SK-N-SH (cell line): ENCODE measurements at regions not wholly inside any gene's neighbourhood (a gene's known extent, or its start where the extent isn't known, plus 50 kb on each side); places are given as distances from the start of the nearest gene placed in this dataset.

Experiments
- CTCF ChIA-PET: fragments of 300-600, 350-600 bp; formaldehyde crosslinking; extraction: SDS; loops from one replicate; lab custom pipeline; 2021; lab: Yijun Ruan, JAX
- POLR2A ChIA-PET: fragments of 350-600 bp; sonication (Branson Sonifier 250); formaldehyde crosslinking; extraction: SDS; loops from one replicate; lab custom pipeline; 2020; ENCODE audit warnings: antibody characterized with exemption, inconsistent platforms; lab: Yijun Ruan, JAX
- DNase-seq: peaks from one replicate; pipeline ENCODE4 v3.0.0; 2012
- H2AFZ ChIP-seq: fragments of 200-600 bp; sonication (generic); 2 replicates; pipeline ENCODE4 v1.8.1; 2016; ENCODE audit warnings: antibody characterized with exemption, mild to moderate bottlenecking, low read depth
- H3F3A ChIP-seq: fragments of 200-600 bp; sonication (generic); replicated peaks from 2 replicates; pipeline ENCODE3; 2016; ENCODE audit warnings: antibody characterized with exemption, mild to moderate bottlenecking; ENCODE audit not compliant: insufficient read depth
- H3K27ac ChIP-seq, 2 experiments: fragments of 200-500 bp in 1 of 2; fragments of 200-600 bp in 1 of 2; sonication (Bioruptor generic) in 1 of 2; sonication (generic), shearing (Covaris generic) in 1 of 2; 2 replicates each; pipeline versions ENCODE4 v1.5.1 to v1.6.1; 2014 to 2016; ENCODE audit warnings: low read depth in 2 of 2, inconsistent platforms in 1 of 2, low read length in 1 of 2, mild to moderate bottlenecking in 1 of 2, mixed read lengths in 1 of 2
- H3K27me3 ChIP-seq: fragments of 200-600 bp; sonication (generic), shearing (Covaris generic); 2 replicates; pipeline ENCODE4 v1.6.1; 2016; ENCODE audit warnings: mixed run types; ENCODE audit not compliant: insufficient read depth
- H3K36me3 ChIP-seq, 2 experiments: fragments of 200-500 bp in 1 of 2; fragments of 200-600 bp in 1 of 2; sonication (Bioruptor generic) in 1 of 2; sonication (generic) in 1 of 2; replicated peaks in 1 of 2; 2 replicates each; pipeline versions ENCODE3 to v1.5.1; 2014 to 2016; ENCODE audit warnings: low read length in 1 of 2, mild to moderate bottlenecking in 1 of 2; ENCODE audit not compliant: insufficient read depth in 2 of 2, control insufficient read depth in 1 of 2
- H3K4me1 ChIP-seq, 2 experiments: fragments of 200-500 bp in 1 of 2; fragments of 200-600 bp in 1 of 2; sonication (Bioruptor generic) in 1 of 2; sonication (generic), shearing (Covaris generic) in 1 of 2; 2 replicates each; pipeline versions ENCODE4 v1.5.1 to v1.6.1; 2014 to 2016; ENCODE audit warnings: low read depth in 1 of 2, low read length in 1 of 2, mixed run types in 1 of 2; ENCODE audit not compliant: insufficient read depth in 2 of 2, control insufficient read depth in 1 of 2
- H3K4me2 ChIP-seq: fragments of 200-600 bp; sonication (generic), shearing (Covaris generic); 2 replicates; pipeline ENCODE4 v1.6.1; 2017; ENCODE audit warnings: mixed run types
- H3K4me3 ChIP-seq, 2 experiments: fragments of 200-500 bp in 1 of 2; fragments of 200-600 bp in 1 of 2; sonication (Bioruptor generic) in 1 of 2; sonication (generic), shearing (Covaris generic) in 1 of 2; 2 replicates each; pipeline versions ENCODE4 v1.5.1 to v1.8.1; 2014 to 2016; ENCODE audit warnings: low read depth in 2 of 2, inconsistent platforms in 1 of 2, low read length in 1 of 2, mild to moderate bottlenecking in 1 of 2, mixed read lengths in 1 of 2, moderate library complexity in 1 of 2
- H3K79me2 ChIP-seq: fragments of 200-600 bp; sonication (generic); 2 replicates; pipeline ENCODE4 v1.8.1; 2017; ENCODE audit warnings: mild to moderate bottlenecking; ENCODE audit not compliant: insufficient read depth
- H3K9ac ChIP-seq: fragments of 200-600 bp; sonication (generic); 2 replicates; pipeline ENCODE4 v1.6.1; 2017; ENCODE audit warnings: mixed run types
- H3K9me2 ChIP-seq: fragments of 200-600 bp; sonication (generic); 2 replicates; pipeline ENCODE4 v1.6.1; 2017; ENCODE audit warnings: mixed run types
- H3K9me3 ChIP-seq: fragments of 200-600 bp; sonication (generic); 2 replicates; pipeline ENCODE4 v1.6.1; 2017; ENCODE audit warnings: mixed run types, mild to moderate bottlenecking, moderate library complexity
- H4K20me1 ChIP-seq: fragments of 200-600 bp; sonication (generic); 2 replicates; pipeline ENCODE4 v1.6.1; 2017; ENCODE audit warnings: mild to moderate bottlenecking, mixed run types; ENCODE audit not compliant: insufficient read depth
- CHD2 ChIP-seq: fragments of 150-350 bp; IDR thresholded peaks from 2 replicates; pipeline ENCODE4 v1.6.1; 2018; ENCODE audit warnings: low read length; ENCODE audit not compliant: partially characterized antibody
- ELF1 ChIP-seq: IDR thresholded peaks from 2 replicates; pipeline ENCODE4 v1.4.0; 2012
- FOSL2 ChIP-seq: IDR thresholded peaks from 2 replicates; pipeline ENCODE4 v1.4.0; 2012; ENCODE audit warnings: low read depth, mild to moderate bottlenecking, moderate library complexity, borderline replicate concordance
- FOXJ3 ChIP-seq: sonication (generic); formaldehyde crosslinking; IDR thresholded peaks from 2 replicates; pipeline ENCODE4 v1.5.1; 2020; ENCODE audit warnings: mild to moderate bottlenecking, missing genetic modification reagents
- FOXM1 ChIP-seq: IDR thresholded peaks from 2 replicates; pipeline ENCODE4 v1.4.0; 2012; ENCODE audit warnings: low read depth, mild to moderate bottlenecking
- JUND ChIP-seq: IDR thresholded peaks from 2 replicates; pipeline ENCODE4 v1.4.0; 2012
- NRF1 ChIP-seq: IDR thresholded peaks from 2 replicates; pipeline ENCODE4 v1.6.1; 2012; ENCODE audit warnings: low read depth, mild to moderate bottlenecking, low read length
- RAD21 ChIP-seq: IDR thresholded peaks from 2 replicates; pipeline ENCODE4 v1.6.1; 2012; ENCODE audit warnings: mild to moderate bottlenecking, low read length
- RFX5 ChIP-seq: IDR thresholded peaks from 2 replicates; pipeline ENCODE4 v1.6.1; 2012; ENCODE audit warnings: mild to moderate bottlenecking, improper control_type of control experiment, low read length
- SIN3A ChIP-seq: IDR thresholded peaks from 2 replicates; pipeline ENCODE4 v1.6.1; 2012; ENCODE audit warnings: low read depth, mild to moderate bottlenecking, low read length, moderate library complexity, borderline replicate concordance
- TCF12 ChIP-seq: IDR thresholded peaks from 2 replicates; pipeline ENCODE4 v1.4.0; 2012
- YY1 ChIP-seq: IDR thresholded peaks from 2 replicates; pipeline ENCODE4 v1.4.0; 2012; ENCODE audit warnings: low read depth, mild to moderate bottlenecking
- ZBTB33 ChIP-seq: IDR thresholded peaks from 2 replicates; pipeline ENCODE4 v1.4.0; 2012; ENCODE audit warnings: low read depth, borderline replicate concordance
- WGBS: methylation state at CpG from one replicate; pipeline ENCODE4 v1.1.6; 2017; ENCODE audit warnings: low lambda C conversion rate; 5-methylcytosine and 5-hydroxymethylcytosine counted together
- TF ChIP-seq, protein P1 (sequence below): IDR thresholded peaks from 2 replicates; pipeline ENCODE4 v1.4.0; 2012; ENCODE audit warnings: low read depth
- TF ChIP-seq, protein P2 (sequence below): IDR thresholded peaks from 2 replicates; pipeline ENCODE4 v1.6.1; 2012; ENCODE audit warnings: mild to moderate bottlenecking, low read depth, low read length, moderate library complexity

GRCh38 chr5:98292496-98292895 lies 481.0 kb upstream of the RGMB start:
- Histone ChIP-seq H3K4me2 (no peak overlapping the region), H3F3A (peaks cover 12% of the 10 kb centered on the region), H3K36me3 (no peaks in the 10 kb centered on the region), H4K20me1 (no peaks in the 10 kb centered on the region), H3K9ac (no peak overlapping the region), H2AFZ (peak overlapping the region; percentile 52; the same call in 1 of the 2 replicates), H3K79me2 (no peaks in the 10 kb centered on the region), H3K4me3 (no peak overlapping the region), H3K27me3 (no peaks in the 10 kb centered on the region), H3K9me3 (no peaks in the 10 kb centered on the region), H3K9me2 (no peaks in the 10 kb centered on the region), H3K27ac (no peak overlapping the region), H3K4me1 (peaks cover 0 to 28% of the 10 kb centered on the region in 2 experiments; a peak in 1 of 4 replicates)
- TF ChIP-seq RAD21, result no peak
- TF ChIP-seq, protein P1, sequence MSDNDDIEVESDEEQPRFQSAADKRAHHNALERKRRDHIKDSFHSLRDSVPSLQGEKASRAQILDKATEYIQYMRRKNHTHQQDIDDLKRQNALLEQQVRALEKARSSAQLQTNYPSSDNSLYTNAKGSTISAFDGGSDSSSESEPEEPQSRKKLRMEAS, result no peak
- no peak for TF ChIP-seq CHD2
- no peak for TF ChIP-seq NRF1
- TF ChIP-seq JUND, result no peak
- no peak for TF ChIP-seq YY1
- no peak for TF ChIP-seq FOSL2
- TF ChIP-seq, protein P2, sequence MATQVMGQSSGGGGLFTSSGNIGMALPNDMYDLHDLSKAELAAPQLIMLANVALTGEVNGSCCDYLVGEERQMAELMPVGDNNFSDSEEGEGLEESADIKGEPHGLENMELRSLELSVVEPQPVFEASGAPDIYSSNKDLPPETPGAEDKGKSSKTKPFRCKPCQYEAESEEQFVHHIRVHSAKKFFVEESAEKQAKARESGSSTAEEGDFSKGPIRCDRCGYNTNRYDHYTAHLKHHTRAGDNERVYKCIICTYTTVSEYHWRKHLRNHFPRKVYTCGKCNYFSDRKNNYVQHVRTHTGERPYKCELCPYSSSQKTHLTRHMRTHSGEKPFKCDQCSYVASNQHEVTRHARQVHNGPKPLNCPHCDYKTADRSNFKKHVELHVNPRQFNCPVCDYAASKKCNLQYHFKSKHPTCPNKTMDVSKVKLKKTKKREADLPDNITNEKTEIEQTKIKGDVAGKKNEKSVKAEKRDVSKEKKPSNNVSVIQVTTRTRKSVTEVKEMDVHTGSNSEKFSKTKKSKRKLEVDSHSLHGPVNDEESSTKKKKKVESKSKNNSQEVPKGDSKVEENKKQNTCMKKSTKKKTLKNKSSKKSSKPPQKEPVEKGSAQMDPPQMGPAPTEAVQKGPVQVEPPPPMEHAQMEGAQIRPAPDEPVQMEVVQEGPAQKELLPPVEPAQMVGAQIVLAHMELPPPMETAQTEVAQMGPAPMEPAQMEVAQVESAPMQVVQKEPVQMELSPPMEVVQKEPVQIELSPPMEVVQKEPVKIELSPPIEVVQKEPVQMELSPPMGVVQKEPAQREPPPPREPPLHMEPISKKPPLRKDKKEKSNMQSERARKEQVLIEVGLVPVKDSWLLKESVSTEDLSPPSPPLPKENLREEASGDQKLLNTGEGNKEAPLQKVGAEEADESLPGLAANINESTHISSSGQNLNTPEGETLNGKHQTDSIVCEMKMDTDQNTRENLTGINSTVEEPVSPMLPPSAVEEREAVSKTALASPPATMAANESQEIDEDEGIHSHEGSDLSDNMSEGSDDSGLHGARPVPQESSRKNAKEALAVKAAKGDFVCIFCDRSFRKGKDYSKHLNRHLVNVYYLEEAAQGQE, result no peak
- no peak for TF ChIP-seq FOXJ3 (CRISPR knock-in tag)
- TF ChIP-seq RFX5, result no peak
- no peak for TF ChIP-seq FOXM1
- no peak for TF ChIP-seq ELF1
- no peak for TF ChIP-seq SIN3A
- TF ChIP-seq ZBTB33, result no peak
- ChIA-PET CTCF (no interaction called here), POLR2A (no interaction called here)
- WGBS, result 86% methylated on average over 3 of the region's 3 CpGs
- DNase-seq, result no peak

GRCh38 chr5:98296426-98296825 lies 477.0 kb upstream of the RGMB start:
- Histone ChIP-seq H3K9ac (no peak overlapping the region), H3K4me3 (no peak overlapping the region), H3K79me2 (no peaks in the 10 kb centered on the region), H3K4me2 (no peak overlapping the region), H3K9me2 (no peaks in the 10 kb centered on the region), H4K20me1 (no peaks in the 10 kb centered on the region), H3K27me3 (no peaks in the 10 kb centered on the region), H2AFZ (peak overlapping the region; percentile 54; the same call in 1 of the 2 replicates), H3K4me1 (peaks cover 0 to 17% of the 10 kb centered on the region in 2 experiments; a peak in 2 of 4 replicates), H3K36me3 (no peaks in the 10 kb centered on the region), H3K27ac (peak overlapping the region in 1 of 2 experiments; percentile 59; a peak in 2 of 4 replicates), H3F3A (peaks cover 12% of the 10 kb centered on the region), H3K9me3 (no peaks in the 10 kb centered on the region)
- 58% methylated on average over 3 of the region's 3 CpGs for WGBS
- TF ChIP-seq FOSL2, result peak; percentile 29; the same call in 1 of the 2 replicates
- peak; percentile 4; the same call in 1 of the 2 replicates for TF ChIP-seq TCF12
- TF ChIP-seq JUND, result peak; percentile 45
- no peak for TF ChIP-seq NRF1
- ChIA-PET POLR2A (no interaction called here), CTCF (no interaction called here)
- DNase-seq, result no peak
